Mammary epithelial cell (primary cell): ENCODE measurements at regions not wholly inside any gene's neighbourhood (a gene's known extent, or its start where the extent isn't known, plus 50 kb on each side); places are given as distances from the start of the nearest gene placed in this dataset.

ENCODE experiments used
- EZH2 ChIP-seq: IDR thresholded peaks from 2 replicates; pipeline ENCODE4 v1.6.1; 2012; ENCODE audit warnings: low read length, inconsistent platforms, borderline replicate concordance
- TF ChIP-seq, protein P1 (sequence below), 2 donors: IDR thresholded peaks in 1 of 2; conservative IDR thresholded peaks in 1 of 2; 2 replicates each; pipeline ENCODE4 v1.5.1; 2011 to 2012; ENCODE audit warnings: inconsistent platforms in 2 of 2, low read length in 2 of 2, mild to moderate bottlenecking in 2 of 2, control low read depth in 1 of 2, low read depth in 1 of 2; ENCODE audit not compliant: insufficient read depth in 1 of 2; ENCODE audit errors: extremely low read depth in 1 of 2

DNA sequence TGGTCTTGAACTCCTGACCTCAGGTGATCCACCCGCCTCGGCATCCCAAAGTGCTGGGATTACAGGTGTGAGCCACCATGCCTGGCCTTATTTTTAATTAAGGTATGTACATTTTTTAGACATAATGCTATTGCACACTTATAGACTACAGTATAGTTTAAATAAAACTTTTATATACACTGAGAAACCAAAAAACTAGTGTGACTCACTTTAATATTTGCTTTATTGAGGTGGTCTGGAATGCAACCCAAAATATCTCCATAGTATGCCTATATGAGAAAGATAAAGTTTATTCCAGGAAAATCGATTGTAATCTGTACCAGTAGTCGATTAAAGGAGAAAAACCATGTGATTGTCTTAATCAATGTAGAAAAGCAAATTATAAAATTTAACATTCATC lies 85.5 kb upstream of the ERRFI1 start:
- TF ChIP-seq, protein P1, sequence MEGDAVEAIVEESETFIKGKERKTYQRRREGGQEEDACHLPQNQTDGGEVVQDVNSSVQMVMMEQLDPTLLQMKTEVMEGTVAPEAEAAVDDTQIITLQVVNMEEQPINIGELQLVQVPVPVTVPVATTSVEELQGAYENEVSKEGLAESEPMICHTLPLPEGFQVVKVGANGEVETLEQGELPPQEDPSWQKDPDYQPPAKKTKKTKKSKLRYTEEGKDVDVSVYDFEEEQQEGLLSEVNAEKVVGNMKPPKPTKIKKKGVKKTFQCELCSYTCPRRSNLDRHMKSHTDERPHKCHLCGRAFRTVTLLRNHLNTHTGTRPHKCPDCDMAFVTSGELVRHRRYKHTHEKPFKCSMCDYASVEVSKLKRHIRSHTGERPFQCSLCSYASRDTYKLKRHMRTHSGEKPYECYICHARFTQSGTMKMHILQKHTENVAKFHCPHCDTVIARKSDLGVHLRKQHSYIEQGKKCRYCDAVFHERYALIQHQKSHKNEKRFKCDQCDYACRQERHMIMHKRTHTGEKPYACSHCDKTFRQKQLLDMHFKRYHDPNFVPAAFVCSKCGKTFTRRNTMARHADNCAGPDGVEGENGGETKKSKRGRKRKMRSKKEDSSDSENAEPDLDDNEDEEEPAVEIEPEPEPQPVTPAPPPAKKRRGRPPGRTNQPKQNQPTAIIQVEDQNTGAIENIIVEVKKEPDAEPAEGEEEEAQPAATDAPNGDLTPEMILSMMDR (conservative IDR thresholded peaks at IDR 0.05 in 1 of 2, IDR thresholded peaks at IDR 0.05 in 1 of 2; ENCODE audit: extremely low read depth in 1 of 2, insufficient read depth in 1 of 2, low read depth in 1 of 2, low read length in 2 of 2) = no peak
- TF ChIP-seq EZH2 = no peak
